ENCODE measurements at regions not wholly inside any gene's neighbourhood (a gene's known extent, or its start where the extent isn't known, plus 50 kb on each side); places are given as distances from the start of the nearest gene placed in this dataset.
"Not testable (repeated sequence)": the region's sequence is repeated elsewhere in the genome, so short reads cannot be mapped to it uniquely, and the experiment has no call there.

DNA sequence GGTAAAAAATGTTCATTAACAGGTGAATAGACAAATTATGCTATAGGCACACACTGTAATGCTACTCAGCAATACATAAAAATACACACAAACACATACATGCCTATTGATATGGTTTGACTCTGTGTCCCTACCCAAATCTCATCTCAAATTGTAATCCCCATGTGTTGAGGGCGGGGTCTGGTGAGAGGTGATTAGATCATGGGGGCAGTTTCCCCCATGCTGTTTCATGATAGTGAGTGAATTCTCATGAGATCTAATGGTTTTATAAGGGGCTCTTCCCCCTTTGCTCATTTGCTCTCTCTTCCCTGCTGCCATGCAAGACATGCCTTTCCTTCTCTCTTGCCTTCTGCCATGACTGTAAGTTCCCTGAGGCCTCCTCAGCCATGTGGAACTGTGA lies 403.1 kb upstream of the RORB start:
- not testable (repeated sequence) for H3K4me1 ChIP-seq (ENCODE audit: control insufficient read depth, insufficient read depth, low read length); H3K9me3 ChIP-seq (ENCODE audit: control insufficient read depth, low read depth, low read length); H3K27ac ChIP-seq (ENCODE audit: low read length); DNase-seq; H3K4me3 ChIP-seq (ENCODE audit: low read length); H3K27me3 ChIP-seq (ENCODE audit: control insufficient read depth, insufficient read depth, low read length); H3K36me3 ChIP-seq (ENCODE audit: control insufficient read depth, insufficient read depth, low read length)
- WGBS (ENCODE audit: insufficient coverage, low lambda C conversion rate): no CpG with 5 or more reads among the region's 1 CpG

DNA sequence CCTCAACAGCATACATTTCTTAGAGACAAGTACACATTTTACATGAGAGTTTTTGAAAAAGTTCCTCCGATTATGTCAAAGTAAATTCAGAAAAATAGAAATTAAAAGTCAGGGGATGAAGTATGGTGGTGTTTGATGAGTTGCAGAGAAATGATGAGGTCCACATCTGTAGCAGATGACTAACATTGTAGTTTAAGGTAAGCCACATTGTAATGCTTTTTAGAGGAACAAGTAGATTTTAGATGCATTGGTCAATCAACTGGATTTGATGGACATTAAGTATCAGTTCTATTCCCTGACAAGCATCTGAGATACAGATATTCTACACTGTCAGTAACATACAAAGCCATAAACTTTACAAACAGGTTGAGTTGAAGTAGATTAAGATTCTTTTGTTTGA lies 402.4 kb upstream of the RORB start:
- WGBS (ENCODE audit: insufficient coverage, low lambda C conversion rate): no CpG with 5 or more reads among the region's 1 CpG
- no peaks in the 10 kb centered on the region for H3K9me3 ChIP-seq (ENCODE audit: control insufficient read depth, low read depth, low read length)
- DNase-seq: no peak
- H3K4me1 ChIP-seq (ENCODE audit: control insufficient read depth, insufficient read depth, low read length): no peaks in the 10 kb centered on the region
- H3K27me3 ChIP-seq (ENCODE audit: control insufficient read depth, insufficient read depth, low read length): no peaks in the 10 kb centered on the region
- no peak overlapping the region for H3K4me3 ChIP-seq (ENCODE audit: low read length)
- H3K27ac ChIP-seq (ENCODE audit: low read length): no peak overlapping the region
- H3K36me3 ChIP-seq (ENCODE audit: control insufficient read depth, insufficient read depth, low read length): no peaks in the 10 kb centered on the region

- Histone ChIP-seq H3K9me3 (ENCODE audit: control insufficient read depth, low read depth, low read length) (no peaks in the 10 kb centered on the region), H3K36me3 (ENCODE audit: control insufficient read depth, insufficient read depth, low read length) (no peaks in the 10 kb centered on the region), H3K4me3 (ENCODE audit: low read length) (no peak overlapping the region), H3K27ac (ENCODE audit: low read length) (no peak overlapping the region), H3K27me3 (ENCODE audit: control insufficient read depth, insufficient read depth, low read length) (no peaks in the 10 kb centered on the region), H3K4me1 (ENCODE audit: control insufficient read depth, insufficient read depth, low read length) (no peaks in the 10 kb centered on the region)
- DNase-seq: no peak
- WGBS (ENCODE audit: insufficient coverage, low lambda C conversion rate): no CpG with 5 or more reads among the region's 2 CpGs
Observed at GRCh38 chr9:74095925-74096324, 401.2 kb upstream of the RORB start.

GRCh38 chr9:74096420-74096819 lies 400.7 kb upstream of the RORB start:
- H3K9me3 ChIP-seq (ENCODE audit: control insufficient read depth, low read depth, low read length): no peaks in the 10 kb centered on the region
- H3K36me3 ChIP-seq (ENCODE audit: control insufficient read depth, insufficient read depth, low read length): no peaks in the 10 kb centered on the region
- H3K27me3 ChIP-seq (ENCODE audit: control insufficient read depth, insufficient read depth, low read length): no peaks in the 10 kb centered on the region
- 100% methylated on average over 1 of the region's 2 CpGs for WGBS (ENCODE audit: insufficient coverage, low lambda C conversion rate)
- no peak overlapping the region for H3K4me3 ChIP-seq (ENCODE audit: low read length)
- no peak overlapping the region for H3K27ac ChIP-seq (ENCODE audit: low read length)
- no peak for DNase-seq
- H3K4me1 ChIP-seq (ENCODE audit: control insufficient read depth, insufficient read depth, low read length): no peaks in the 10 kb centered on the region

GRCh38 chr9:74100042-74100441 lies 397.1 kb upstream of the RORB start:
- no peaks in the 10 kb centered on the region for H3K4me1 ChIP-seq (ENCODE audit: control insufficient read depth, insufficient read depth, low read length)
- H3K27ac ChIP-seq (ENCODE audit: low read length): no peak overlapping the region
- H3K4me3 ChIP-seq (ENCODE audit: low read length): no peak overlapping the region
- no peaks in the 10 kb centered on the region for H3K27me3 ChIP-seq (ENCODE audit: control insufficient read depth, insufficient read depth, low read length)
- H3K9me3 ChIP-seq (ENCODE audit: control insufficient read depth, low read depth, low read length): no peaks in the 10 kb centered on the region
- H3K36me3 ChIP-seq (ENCODE audit: control insufficient read depth, insufficient read depth, low read length): no peaks in the 10 kb centered on the region
- 33% methylated on average over 1 of the region's 1 CpG for WGBS (ENCODE audit: insufficient coverage, low lambda C conversion rate)
- DNase-seq: no peak

DNA sequence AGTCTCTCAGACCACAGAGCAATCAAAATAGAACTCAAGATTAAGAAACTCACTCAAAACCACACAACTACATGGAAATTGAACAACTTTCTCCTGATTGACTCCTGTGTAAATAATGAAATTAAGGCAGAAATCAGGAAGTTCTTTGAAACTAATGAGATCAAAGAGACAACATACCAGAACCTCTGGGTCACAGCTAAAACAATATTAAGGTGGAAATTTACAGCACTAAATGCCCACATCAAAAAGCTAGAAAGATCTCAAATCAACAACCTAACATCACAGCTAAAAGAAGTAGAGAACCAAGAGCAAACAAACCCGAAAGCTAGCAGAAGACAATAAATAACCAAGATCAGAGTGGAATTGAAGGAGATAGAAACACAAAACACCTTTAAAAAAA lies 395.0 kb upstream of the RORB start:
- not testable (repeated sequence) for DNase-seq; H3K9me3 ChIP-seq (ENCODE audit: control insufficient read depth, low read depth, low read length); H3K4me3 ChIP-seq (ENCODE audit: low read length); H3K27me3 ChIP-seq (ENCODE audit: control insufficient read depth, insufficient read depth, low read length); H3K4me1 ChIP-seq (ENCODE audit: control insufficient read depth, insufficient read depth, low read length); H3K27ac ChIP-seq (ENCODE audit: low read length); H3K36me3 ChIP-seq (ENCODE audit: control insufficient read depth, insufficient read depth, low read length)
- no CpG with 5 or more reads among the region's 1 CpG for WGBS (ENCODE audit: insufficient coverage, low lambda C conversion rate)

DNA sequence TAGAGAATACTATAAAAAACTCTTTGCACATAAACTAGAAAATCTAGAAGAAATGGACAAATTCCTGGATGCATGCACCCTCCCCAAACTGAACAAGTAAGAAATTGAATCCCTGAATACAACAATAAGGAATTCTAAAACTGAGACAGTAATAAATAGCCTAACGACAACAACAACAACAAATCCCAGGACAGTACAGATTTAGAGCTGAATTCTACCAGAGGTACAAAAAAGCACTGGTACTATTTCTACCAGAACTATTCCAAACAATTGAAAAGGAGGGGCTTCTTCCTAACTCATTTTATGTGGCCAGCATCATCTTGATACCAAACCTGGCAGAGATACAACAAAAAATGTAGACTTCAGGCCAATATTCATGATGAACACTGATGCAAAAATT lies 394.4 kb upstream of the RORB start:
- no peak overlapping the region for H3K27ac ChIP-seq (ENCODE audit: low read length)
- H3K36me3 ChIP-seq (ENCODE audit: control insufficient read depth, insufficient read depth, low read length): no peaks in the 10 kb centered on the region
- no CpG with 5 or more reads among the region's 1 CpG for WGBS (ENCODE audit: insufficient coverage, low lambda C conversion rate)
- no peak for DNase-seq
- no peak overlapping the region for H3K4me3 ChIP-seq (ENCODE audit: low read length)
- H3K4me1 ChIP-seq (ENCODE audit: control insufficient read depth, insufficient read depth, low read length): no peaks in the 10 kb centered on the region
- H3K9me3 ChIP-seq (ENCODE audit: control insufficient read depth, low read depth, low read length): no peaks in the 10 kb centered on the region
- H3K27me3 ChIP-seq (ENCODE audit: control insufficient read depth, insufficient read depth, low read length): no peaks in the 10 kb centered on the region

GRCh38 chr9:74107692-74108091 lies 389.4 kb upstream of the RORB start:
- Histone ChIP-seq H3K9me3 (ENCODE audit: control insufficient read depth, low read depth, low read length) (no peaks in the 10 kb centered on the region), H3K27me3 (ENCODE audit: control insufficient read depth, insufficient read depth, low read length) (no peaks in the 10 kb centered on the region), H3K36me3 (ENCODE audit: control insufficient read depth, insufficient read depth, low read length) (no peaks in the 10 kb centered on the region), H3K4me1 (ENCODE audit: control insufficient read depth, insufficient read depth, low read length) (no peaks in the 10 kb centered on the region), H3K4me3 (ENCODE audit: low read length) (no peak overlapping the region), H3K27ac (ENCODE audit: low read length) (no peak overlapping the region)
- no peak for DNase-seq
- no CpG with 5 or more reads among the region's 1 CpG for WGBS (ENCODE audit: insufficient coverage, low lambda C conversion rate)

DNA sequence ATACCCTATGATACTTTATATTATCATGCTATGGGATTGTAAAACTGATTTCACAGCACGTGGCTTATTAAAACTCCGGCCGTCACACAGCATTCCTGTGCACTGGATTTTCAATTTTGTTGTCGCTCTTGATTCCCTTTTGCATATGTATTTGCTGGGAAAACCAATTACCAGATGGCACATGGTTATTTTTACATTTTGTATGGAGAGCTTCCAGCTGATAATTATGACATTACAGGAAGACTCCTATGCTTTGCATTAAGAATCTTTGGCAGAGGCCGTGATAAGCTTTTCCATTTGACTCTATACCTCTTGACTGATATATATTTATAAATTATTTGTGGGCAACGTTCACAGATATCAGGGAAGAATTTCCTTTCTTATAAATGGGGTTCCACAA lies 381.2 kb upstream of the RORB start:
- H3K27me3 ChIP-seq (ENCODE audit: control insufficient read depth, insufficient read depth, low read length): no peaks in the 10 kb centered on the region
- H3K36me3 ChIP-seq (ENCODE audit: control insufficient read depth, insufficient read depth, low read length): no peaks in the 10 kb centered on the region
- WGBS (ENCODE audit: insufficient coverage, low lambda C conversion rate): 89% methylated on average over 5 of the region's 6 CpGs
- H3K27ac ChIP-seq (ENCODE audit: low read length): no peak overlapping the region
- no peak overlapping the region for H3K4me3 ChIP-seq (ENCODE audit: low read length)
- no peaks in the 10 kb centered on the region for H3K9me3 ChIP-seq (ENCODE audit: control insufficient read depth, low read depth, low read length)
- no peak for DNase-seq
- H3K4me1 ChIP-seq (ENCODE audit: control insufficient read depth, insufficient read depth, low read length): no peaks in the 10 kb centered on the region

DNA sequence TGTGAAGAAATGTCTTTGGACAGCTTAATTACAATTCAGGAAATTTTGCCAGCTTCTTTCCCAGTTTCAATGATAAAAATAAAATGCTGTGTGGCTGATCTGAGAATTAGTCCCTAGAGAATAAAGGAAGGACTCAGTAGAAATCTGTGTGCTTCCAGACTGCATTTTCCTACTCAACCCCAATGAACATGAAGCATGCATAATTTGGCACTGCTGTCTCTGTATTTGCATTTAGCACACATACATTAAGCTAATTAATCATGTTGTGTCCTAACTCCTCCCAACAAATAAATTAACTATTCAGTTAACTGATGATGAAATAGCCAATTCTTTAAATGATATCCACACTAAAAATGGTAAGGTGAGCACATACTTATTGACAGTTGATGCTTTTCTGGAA lies 380.0 kb upstream of the RORB start:
- Histone ChIP-seq H3K4me1 (ENCODE audit: control insufficient read depth, insufficient read depth, low read length) (no peaks in the 10 kb centered on the region), H3K4me3 (ENCODE audit: low read length) (no peak overlapping the region), H3K9me3 (ENCODE audit: control insufficient read depth, low read depth, low read length) (no peaks in the 10 kb centered on the region), H3K36me3 (ENCODE audit: control insufficient read depth, insufficient read depth, low read length) (no peaks in the 10 kb centered on the region), H3K27me3 (ENCODE audit: control insufficient read depth, insufficient read depth, low read length) (no peaks in the 10 kb centered on the region), H3K27ac (ENCODE audit: low read length) (no peak overlapping the region)
- DNase-seq: no peak

DNA sequence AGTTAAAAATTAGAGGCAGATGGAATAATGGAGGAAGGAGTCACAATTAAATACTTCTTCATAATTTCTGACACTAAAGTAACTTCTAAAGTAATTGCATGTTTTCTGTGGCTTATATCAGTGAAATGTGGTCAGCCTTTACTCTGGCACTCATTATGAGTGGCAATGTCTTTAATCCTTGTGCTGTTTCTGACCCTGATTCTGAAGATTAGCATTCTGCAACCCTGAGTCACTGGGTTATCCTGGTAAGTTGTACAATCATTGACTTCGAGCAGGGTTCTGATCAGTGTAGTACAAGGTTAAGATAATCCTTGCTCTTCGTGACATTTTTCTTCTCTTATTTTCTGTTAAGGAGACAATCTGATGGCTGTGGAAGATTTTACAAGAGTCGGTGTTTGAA lies 379.4 kb upstream of the RORB start:
- no peak for DNase-seq
- Histone ChIP-seq H3K36me3 (ENCODE audit: control insufficient read depth, insufficient read depth, low read length) (no peaks in the 10 kb centered on the region), H3K4me1 (ENCODE audit: control insufficient read depth, insufficient read depth, low read length) (no peaks in the 10 kb centered on the region), H3K4me3 (ENCODE audit: low read length) (no peak overlapping the region), H3K27me3 (ENCODE audit: control insufficient read depth, insufficient read depth, low read length) (no peaks in the 10 kb centered on the region), H3K27ac (ENCODE audit: low read length) (no peak overlapping the region), H3K9me3 (ENCODE audit: control insufficient read depth, low read depth, low read length) (no peaks in the 10 kb centered on the region)
- no CpG with 5 or more reads among the region's 3 CpGs for WGBS (ENCODE audit: insufficient coverage, low lambda C conversion rate)

All from large intestine (tissue), 3 donors.